ENCODE measurements at regions not wholly inside any gene's neighbourhood (a gene's known extent, or its start where the extent isn't known, plus 50 kb on each side); places are given as distances from the start of the nearest gene placed in this dataset.

GRCh38 chr11:115580416-115580815 is 76.2 kb upstream of the CADM1 start (continued):
- TF ChIP-seq CTCF (conservative IDR thresholded peaks at IDR 0.05; ENCODE audit: low read depth in 2 of 2) (no peak), ZNF462 (CRISPR knock-in tag; IDR thresholded peaks at IDR 0.05) (no peak), POLR2AphosphoS5 (IDR thresholded peaks at IDR 0.05; ENCODE audit: low read depth) (no peak)

- H3K27ac ChIP-seq (ENCODE audit: low read depth), result no peak overlapping the region
- peaks cover 24% of the 10 kb centered on the region for H3K4me1 Mint-ChIP-seq
- H3K9me2 ChIP-seq (ENCODE audit: insufficient read depth), result peaks cover 6% of the 10 kb centered on the region
- H3K4me2 ChIP-seq, result no peak overlapping the region
- no peaks in the 10 kb centered on the region for H3K36me3 Mint-ChIP-seq (ENCODE audit: low read depth)
- DNase-seq (ENCODE audit: low spot score), result no peak
- H3K27me3 Mint-ChIP-seq (ENCODE audit: insufficient read depth, low read depth, poor library complexity), result peaks cover 14% of the 10 kb centered on the region
- no peaks in the 10 kb centered on the region for H3K27me3 ChIP-seq (ENCODE audit: insufficient read depth)
- no peaks in the 10 kb centered on the region for H3K36me3 ChIP-seq (ENCODE audit: insufficient read depth)
- no peak overlapping the region for H2AFZ ChIP-seq
- H3K4me3 ChIP-seq, result no peak overlapping the region
- H3F3A ChIP-seq (replicated peaks; ENCODE audit: low read depth), result no peaks in the 10 kb centered on the region
- no peak overlapping the region for H3K27ac Mint-ChIP-seq
- ATAC-seq, result no peak
- H3K79me2 ChIP-seq (replicated peaks; ENCODE audit: insufficient read depth), result no peaks in the 10 kb centered on the region
- H4K20me1 ChIP-seq (replicated peaks; ENCODE audit: insufficient read depth), result no peaks in the 10 kb centered on the region
- no peak overlapping the region for H3K4me3 Mint-ChIP-seq
- H3K9me3 Mint-ChIP-seq, result no peaks in the 10 kb centered on the region
- H3K4me1 ChIP-seq (ENCODE audit: insufficient read depth), result peaks cover 28% of the 10 kb centered on the region
- TF ChIP-seq CREB1 (CRISPR knock-in tag; IDR thresholded peaks at IDR 0.05; ENCODE audit: low read depth) (no peak), REST (IDR thresholded peaks at IDR 0.05; ENCODE audit: unreplicated experiment) (no peak), EZH2 (IDR thresholded peaks at IDR 0.05; ENCODE audit: low read depth, unreplicated experiment) (no peak)
Measured at GRCh38 chr11:115579181-115579825, 75.1 kb upstream of the CADM1 start.
